ENCODE measurements at regions not wholly inside any gene's neighbourhood (a gene's known extent, or its start where the extent isn't known, plus 50 kb on each side); places are given as distances from the start of the nearest gene placed in this dataset.

- no peak overlapping the region for H3K9ac ChIP-seq (ENCODE audit: low read depth in 1 of 2, low read length in 2 of 2)
- no peak for DNase-seq (ENCODE audit: low spot score)
- no peak overlapping the region for H3K4me3 ChIP-seq (ENCODE audit: low read depth in 1 of 3, low read length in 3 of 3)
- H3K4me1 ChIP-seq (ENCODE audit: control insufficient read depth in 4 of 4, insufficient read depth in 4 of 4, low read length in 3 of 4), result no peaks in the 10 kb centered on the region
- no peaks in the 10 kb centered on the region for H3K27me3 ChIP-seq (ENCODE audit: control insufficient read depth in 4 of 4, insufficient read depth in 4 of 4, low read length in 3 of 4)
- no peak overlapping the region for H3K27ac ChIP-seq (ENCODE audit: low read depth in 1 of 2, low read length in 2 of 2)
- no peaks in the 10 kb centered on the region for H3K9me3 ChIP-seq (ENCODE audit: control insufficient read depth in 4 of 4, low read length in 3 of 4)
- TF ChIP-seq HNF4G (IDR thresholded peaks at IDR 0.05) (no peak), MAX (IDR thresholded peaks at IDR 0.05) (no peak), JUND (IDR thresholded peaks at IDR 0.05) (no peak), FOXA1 (IDR thresholded peaks at IDR 0.05) (no peak), EGR1 (IDR thresholded peaks at IDR 0.05; ENCODE audit: low read depth in 2 of 2) (no peak), YY1 (IDR thresholded peaks at IDR 0.05) (no peak)
- no peaks in the 10 kb centered on the region for H3K36me3 ChIP-seq (ENCODE audit: control insufficient read depth in 4 of 4, insufficient read depth in 3 of 4, low read depth in 1 of 4, low read length in 3 of 4)
Measured at GRCh38 chr6:48814957-48815356, 648.1 kb downstream of the MMUT start.

GRCh38 chr6:48813836-48814235 lies 649.2 kb downstream of the MMUT start:
- H3K36me3 ChIP-seq (ENCODE audit: control insufficient read depth in 4 of 4, insufficient read depth in 3 of 4, low read depth in 1 of 4, low read length in 3 of 4), result no peaks in the 10 kb centered on the region
- no peak overlapping the region for H3K4me3 ChIP-seq (ENCODE audit: low read depth in 1 of 3, low read length in 3 of 3)
- H3K27me3 ChIP-seq (ENCODE audit: control insufficient read depth in 4 of 4, insufficient read depth in 4 of 4, low read length in 3 of 4), result no peaks in the 10 kb centered on the region
- no peak overlapping the region for H3K27ac ChIP-seq (ENCODE audit: low read depth in 1 of 2, low read length in 2 of 2)
- TF ChIP-seq MAX (IDR thresholded peaks at IDR 0.05), result no peak
- no peak for TF ChIP-seq CTCF (IDR thresholded peaks at IDR 0.05; ENCODE audit: low read depth, low read length, missing input control)
- no peak for TF ChIP-seq NR2F2 (IDR thresholded peaks at IDR 0.05)
- no peak for TF ChIP-seq TAF1 (conservative IDR thresholded peaks at IDR 0.05)
- no peak for TF ChIP-seq JUND (IDR thresholded peaks at IDR 0.05)
- TF ChIP-seq EGR1 (IDR thresholded peaks at IDR 0.05; ENCODE audit: low read depth in 2 of 2), result no peak
- no peak for TF ChIP-seq HNF4G (IDR thresholded peaks at IDR 0.05)
- TF ChIP-seq FOXA2 (IDR thresholded peaks at IDR 0.05), result no peak
- no peak for TF ChIP-seq REST (IDR thresholded peaks at IDR 0.05)
- no peak for TF ChIP-seq YY1 (IDR thresholded peaks at IDR 0.05)
- no peak for TF ChIP-seq SP1 (IDR thresholded peaks at IDR 0.05)
- WGBS, result 34% methylated on average over 3 of the region's 3 CpGs
- no peaks in the 10 kb centered on the region for H3K9me3 ChIP-seq (ENCODE audit: control insufficient read depth in 4 of 4, low read length in 3 of 4)
- DNase-seq (ENCODE audit: low spot score), result no peak
- no peaks in the 10 kb centered on the region for H3K4me1 ChIP-seq (ENCODE audit: control insufficient read depth in 4 of 4, insufficient read depth in 4 of 4, low read length in 3 of 4)
- no peak overlapping the region for H3K9ac ChIP-seq (ENCODE audit: low read depth in 1 of 2, low read length in 2 of 2)

GRCh38 chr6:48809700-48810099 lies 653.4 kb downstream of the MMUT start:
- WGBS, result 66% methylated on average over 2 of the region's 2 CpGs
- DNase-seq (ENCODE audit: low spot score), result no peak

More at GRCh38 chr6:48809700-48810099, 653.4 kb downstream of the MMUT start:
- Histone ChIP-seq H3K27ac (ENCODE audit: low read depth in 1 of 2, low read length in 2 of 2) (no peak overlapping the region), H3K4me1 (ENCODE audit: control insufficient read depth in 4 of 4, insufficient read depth in 4 of 4, low read length in 3 of 4) (no peaks in the 10 kb centered on the region), H3K9ac (ENCODE audit: low read depth in 1 of 2, low read length in 2 of 2) (no peak overlapping the region), H3K9me3 (ENCODE audit: control insufficient read depth in 4 of 4, low read length in 3 of 4) (no peaks in the 10 kb centered on the region), H3K36me3 (ENCODE audit: control insufficient read depth in 4 of 4, insufficient read depth in 3 of 4, low read depth in 1 of 4, low read length in 3 of 4) (no peaks in the 10 kb centered on the region), H3K4me3 (ENCODE audit: low read depth in 1 of 3, low read length in 3 of 3) (no peak overlapping the region), H3K27me3 (ENCODE audit: control insufficient read depth in 4 of 4, insufficient read depth in 4 of 4, low read length in 3 of 4) (no peaks in the 10 kb centered on the region)
- no peak for TF ChIP-seq GABPA (IDR thresholded peaks at IDR 0.05 in 1 of 2, conservative IDR thresholded peaks at IDR 0.05 in 1 of 2)
- TF ChIP-seq REST (IDR thresholded peaks at IDR 0.05), result no peak
- no peak for TF ChIP-seq ZBTB33 (IDR thresholded peaks at IDR 0.05)
- TF ChIP-seq FOXA1 (IDR thresholded peaks at IDR 0.05), result no peak
- no peak for TF ChIP-seq SP1 (IDR thresholded peaks at IDR 0.05)
- no peak for TF ChIP-seq NR2F2 (IDR thresholded peaks at IDR 0.05)
- TF ChIP-seq JUND (IDR thresholded peaks at IDR 0.05), result no peak
- no peak for TF ChIP-seq YY1 (IDR thresholded peaks at IDR 0.05)
- TF ChIP-seq EGR1 (IDR thresholded peaks at IDR 0.05; ENCODE audit: low read depth in 2 of 2), result no peak
- TF ChIP-seq RAD21 (IDR thresholded peaks at IDR 0.05), result no peak
- no peak for TF ChIP-seq HNF4G (IDR thresholded peaks at IDR 0.05)
- TF ChIP-seq FOXA2 (IDR thresholded peaks at IDR 0.05), result no peak

Measured in liver (tissue), 8 donors.